Mononuclear cell (primary cell): ENCODE measurements at regions not wholly inside any gene's neighbourhood (a gene's known extent, or its start where the extent isn't known, plus 50 kb on each side); places are given as distances from the start of the nearest gene placed in this dataset.

Experiments used
- H3K27me3 ChIP-seq: 2 replicates; pipeline ENCODE4 v1.6.0; 2011; ENCODE audit warnings: low read length, control low read depth; ENCODE audit not compliant: insufficient read depth
- H3K4me1 ChIP-seq: 2 replicates; pipeline ENCODE4 v1.5.1; 2011; ENCODE audit warnings: mild to moderate bottlenecking, low read length, control low read depth; ENCODE audit not compliant: insufficient read depth
- H3K4me3 ChIP-seq: 2 replicates; pipeline ENCODE4 v1.5.1; 2011; ENCODE audit warnings: mild to moderate bottlenecking, low read length, moderate library complexity
- H3K9me3 ChIP-seq: 2 replicates; pipeline ENCODE4 v1.5.1; 2011; ENCODE audit warnings: low read depth, mild to moderate bottlenecking, control low read depth, low read length

GRCh38 chr21:27021046-27021445, 54.2 kb upstream of the ADAMTS5 start:
- Histone ChIP-seq H3K9me3 (no peaks in the 10 kb centered on the region), H3K4me3 (no peak overlapping the region), H3K27me3 (no peaks in the 10 kb centered on the region), H3K4me1 (no peaks in the 10 kb centered on the region)

- Histone ChIP-seq H3K9me3 (no peaks in the 10 kb centered on the region), H3K4me1 (no peaks in the 10 kb centered on the region), H3K27me3 (no peaks in the 10 kb centered on the region), H3K4me3 (no peak overlapping the region)
Observed at GRCh38 chr21:27017246-27017645, 50.4 kb upstream of the ADAMTS5 start.
